GM18868 (cell line): ENCODE measurements at regions not wholly inside any gene's neighbourhood (a gene's known extent, or its start where the extent isn't known, plus 50 kb on each side); places are given as distances from the start of the nearest gene placed in this dataset.

ENCODE experiments used
- ATAC-seq: cut with Tn5 transposase; IDR thresholded peaks from one replicate; pipeline ENCODE4 v1.9.1; 2021; ENCODE audit warnings: mild to moderate bottlenecking, moderate library complexity; ENCODE audit not compliant: unreplicated experiment

- ATAC-seq: no peak
Observed at GRCh38 chr5:1707467-1707866, 92.2 kb downstream of the MRPL36 start.

DNA sequence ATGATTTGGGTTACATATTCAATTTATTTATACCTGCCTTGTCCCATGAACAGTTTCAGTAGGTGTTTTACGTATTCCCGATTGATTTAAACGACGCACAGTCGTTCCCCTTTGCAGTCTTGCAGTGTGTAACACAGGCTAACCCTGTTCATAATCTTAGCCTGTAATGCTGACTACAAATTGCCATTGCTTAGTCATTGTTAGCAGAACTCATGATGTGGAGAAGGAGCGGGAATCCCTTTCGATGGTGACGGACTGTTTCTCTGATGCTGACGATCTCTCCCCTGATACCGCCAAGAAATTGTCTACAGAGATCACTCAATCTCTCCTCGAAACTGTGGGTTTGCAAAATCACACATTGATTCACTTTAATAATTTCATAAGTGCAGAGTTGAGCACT, 93.2 kb downstream of the MRPL36 start:
- no peak for ATAC-seq

- no peak for ATAC-seq
Observed at GRCh38 chr5:1706021-1706420, 93.6 kb downstream of the MRPL36 start.

DNA sequence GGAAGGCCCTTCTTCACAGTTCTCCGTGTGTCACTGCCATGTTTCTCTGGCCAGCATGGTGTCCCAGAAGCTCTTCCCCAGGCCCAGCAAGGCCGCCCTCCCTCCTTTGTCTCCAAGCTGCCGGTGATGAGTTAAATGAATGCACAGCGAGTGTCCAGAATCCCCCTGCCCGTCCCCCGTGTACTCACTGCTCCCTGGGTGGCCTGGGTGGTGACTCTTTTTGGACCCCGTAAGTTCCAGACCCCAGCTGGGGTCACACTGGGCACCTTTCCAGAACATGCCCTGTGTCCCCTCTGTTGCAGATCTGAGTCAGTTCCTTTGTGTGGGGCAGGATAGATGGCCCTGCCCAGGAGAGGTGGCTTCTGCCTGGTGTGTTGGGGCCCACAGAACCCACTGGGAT, 95.0 kb downstream of the MRPL36 start:
- no peak for ATAC-seq

GRCh38 chr5:1704266-1704665, 95.4 kb downstream of the MRPL36 start:
- ATAC-seq: no peak

GRCh38 chr5:1703352-1704050, 96.1 kb downstream of the MRPL36 start:
- ATAC-seq: no peak

GRCh38 chr5:1702318-1702717, 97.3 kb downstream of the MRPL36 start:
- ATAC-seq: no peak

GRCh38 chr5:1701884-1702283, 97.8 kb downstream of the MRPL36 start:
- no peak for ATAC-seq

DNA sequence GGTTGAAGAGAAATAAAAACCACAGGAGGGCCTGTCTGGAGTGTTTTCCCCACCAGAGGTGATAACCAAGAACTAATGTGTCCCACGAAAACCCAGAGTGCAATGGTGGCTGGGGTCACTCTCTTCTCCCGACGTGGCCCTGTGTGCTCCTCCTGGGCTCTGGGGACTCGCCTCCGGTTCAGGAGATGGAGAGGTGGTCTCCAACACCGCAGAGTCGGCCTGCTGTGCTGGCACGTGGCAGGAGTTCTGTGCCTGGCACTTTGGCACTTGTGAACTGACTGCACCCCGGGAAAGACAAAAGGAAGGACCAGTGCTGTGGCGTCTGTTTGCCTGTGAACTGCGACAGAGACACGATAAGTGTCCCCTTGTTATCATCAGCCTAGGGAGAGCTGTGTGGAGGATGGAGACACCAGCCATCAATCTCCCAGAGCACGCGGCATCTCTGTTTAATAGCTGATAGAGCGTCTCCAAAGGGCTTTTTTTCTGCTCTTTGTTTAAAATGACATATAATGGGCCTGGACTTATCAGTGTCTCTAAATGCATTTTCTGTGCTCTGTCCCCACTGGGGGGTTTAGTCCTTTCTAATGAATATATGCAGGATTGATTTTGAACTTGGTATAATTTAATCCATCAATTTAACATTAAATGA, 98.3 kb downstream of the MRPL36 start:
- no peak for ATAC-seq

- no peak for ATAC-seq
Observed at GRCh38 chr5:1699394-1699793, 100.2 kb downstream of the MRPL36 start.

GRCh38 chr5:1698589-1699316, 100.9 kb downstream of the MRPL36 start:
- ATAC-seq: no peak

- ATAC-seq: no peak
Observed at GRCh38 chr5:1692381-1692780, 107.3 kb downstream of the MRPL36 start.

DNA sequence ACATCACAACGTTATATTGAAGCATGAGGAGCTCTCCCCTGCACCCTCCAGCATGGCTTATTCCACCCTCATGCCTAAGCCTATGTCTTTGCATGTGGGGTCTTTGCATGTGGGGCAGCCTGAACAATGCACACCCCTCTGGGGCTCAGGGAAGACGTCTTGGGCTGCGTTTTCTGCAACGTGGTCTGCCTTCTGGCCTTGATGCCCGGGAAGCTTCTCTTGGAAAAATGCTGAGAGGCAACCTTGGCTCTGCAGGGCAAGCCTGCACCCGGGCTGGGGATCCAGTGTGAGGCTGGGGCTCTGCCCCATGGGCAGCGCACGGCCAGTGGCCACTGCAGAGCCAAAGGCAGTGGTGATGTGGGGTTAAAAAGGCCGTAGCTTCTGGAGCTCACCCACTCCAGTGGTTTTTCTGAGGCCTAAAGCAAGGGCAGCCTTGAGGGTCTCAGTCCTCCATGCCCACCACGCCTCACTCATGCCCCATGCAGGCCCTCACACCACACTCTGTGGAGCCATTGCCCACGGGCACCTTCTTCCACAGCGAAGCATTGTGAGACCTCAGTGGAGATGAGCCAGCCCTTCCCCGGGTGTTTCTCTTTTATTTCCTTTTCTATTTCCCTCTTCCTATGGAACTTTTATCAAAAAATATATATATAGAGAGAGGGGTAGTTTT, 112.2 kb downstream of the MRPL36 start:
- no peak for ATAC-seq

DNA sequence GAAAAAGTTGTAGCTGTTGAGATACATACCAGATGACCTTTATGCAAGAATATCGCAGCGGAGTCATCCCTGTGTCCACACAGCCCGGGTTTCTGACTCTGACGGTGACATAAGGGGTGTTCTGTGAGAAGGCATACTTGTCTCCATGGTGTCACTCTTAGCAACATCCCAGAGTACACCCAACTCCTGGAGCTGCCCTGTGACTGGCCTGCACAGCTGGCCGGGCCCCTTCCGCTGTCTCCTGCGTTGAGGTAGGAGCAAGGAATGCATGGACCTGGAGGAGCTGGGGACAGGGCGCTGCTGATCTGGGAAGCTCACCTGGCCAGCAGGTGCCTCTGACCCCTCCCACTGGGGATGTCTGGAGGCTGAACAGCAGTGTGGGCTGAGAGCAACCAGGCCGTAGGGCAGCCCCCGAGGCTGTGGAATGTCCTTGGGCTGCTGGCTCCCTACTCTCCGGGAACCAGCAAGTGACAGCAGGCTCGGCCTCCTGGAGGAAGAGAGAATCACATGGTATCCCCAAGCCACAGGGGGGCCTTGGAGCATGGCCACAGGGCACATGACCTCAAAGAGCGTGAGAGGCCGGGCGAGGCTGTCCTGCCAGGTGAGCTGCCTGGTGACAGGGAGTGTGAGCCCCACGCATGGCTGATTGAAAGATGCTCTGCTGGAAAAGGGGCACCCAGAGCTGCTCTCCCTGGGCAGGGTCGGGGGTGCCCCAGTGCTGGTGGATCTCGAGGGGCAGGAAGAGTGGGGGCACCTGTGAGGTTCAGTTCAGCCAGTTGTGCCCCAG, 113.4 kb downstream of the MRPL36 start:
- ATAC-seq: no peak

GRCh38 chr5:1685066-1685465, 114.6 kb downstream of the MRPL36 start:
- no peak for ATAC-seq

GRCh38 chr5:1681955-1682354, 117.7 kb downstream of the MRPL36 start:
- ATAC-seq: no peak

DNA sequence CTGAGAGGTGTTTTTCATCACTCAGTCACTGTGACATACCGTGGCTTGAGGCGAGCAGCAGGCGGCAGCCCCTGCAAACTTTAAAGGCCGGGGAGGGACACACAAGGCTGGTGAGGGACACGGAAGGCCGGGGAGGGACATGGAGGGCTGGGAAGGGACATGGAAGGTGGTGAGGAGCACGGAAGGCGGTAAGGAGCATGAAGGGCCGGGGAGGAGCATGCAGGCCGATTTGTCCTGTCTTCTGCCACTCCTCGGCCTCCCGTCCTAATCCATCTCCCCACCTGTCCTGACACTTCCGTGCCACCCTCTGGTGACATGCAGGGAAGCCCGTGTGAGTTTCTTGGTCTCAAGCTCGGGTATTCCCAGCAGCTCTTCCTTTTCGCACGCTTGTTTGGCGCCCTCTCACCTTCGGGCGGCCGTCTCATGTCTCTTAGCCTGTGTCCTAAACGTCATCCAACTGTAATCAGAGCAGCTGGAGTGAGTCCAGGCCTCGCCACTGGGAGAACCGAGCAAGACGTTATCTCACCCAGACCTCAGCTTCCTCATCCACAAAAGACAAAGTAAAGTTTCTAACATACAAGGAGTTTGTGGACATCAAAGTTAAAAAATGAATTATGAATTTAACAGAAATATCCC, 126.5 kb downstream of the MRPL36 start:
- ATAC-seq: no peak

DNA sequence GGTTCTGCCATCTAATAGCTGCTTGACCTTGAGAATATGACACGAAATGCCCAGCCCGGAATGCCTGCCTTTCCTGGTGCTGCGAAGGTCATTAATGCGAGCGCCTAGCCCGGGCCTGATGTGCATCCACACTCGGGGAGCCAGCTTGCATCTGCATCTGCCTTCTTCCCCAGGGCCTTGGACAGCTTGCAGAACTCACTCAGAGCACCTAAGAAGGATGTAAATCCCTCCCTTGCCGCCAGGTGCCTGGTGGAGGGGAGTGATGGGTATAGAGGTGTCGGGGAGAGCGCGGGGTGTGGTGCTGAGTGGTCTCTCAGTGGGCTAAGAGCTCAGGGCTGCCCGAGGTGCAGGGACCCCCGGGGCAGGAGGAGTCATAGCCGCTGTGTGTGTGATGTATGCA, 127.2 kb downstream of the MRPL36 start:
- ATAC-seq: no peak

GRCh38 chr5:1671351-1671750, 128.3 kb downstream of the MRPL36 start:
- no peak for ATAC-seq

DNA sequence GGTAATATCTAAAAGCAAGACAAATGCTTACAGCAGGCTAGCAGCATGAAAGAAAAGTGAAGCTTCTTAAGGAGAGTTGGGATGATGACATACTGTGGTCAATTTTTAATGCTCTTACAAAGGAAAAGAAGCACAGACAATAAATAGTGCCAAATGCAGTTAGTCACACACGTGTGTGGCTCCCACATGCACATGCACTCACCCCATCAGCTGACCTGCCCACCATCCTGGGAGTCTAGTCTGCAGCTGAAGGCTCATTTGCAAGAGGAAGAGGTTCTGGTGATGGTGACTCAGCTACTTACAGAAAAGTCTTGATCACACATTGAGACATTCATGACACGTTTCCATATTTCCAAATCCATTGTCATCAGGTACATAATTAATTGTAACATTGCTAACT, 129.3 kb downstream of the MRPL36 start:
- ATAC-seq: no peak
